Tibial artery (tissue), 4 donors: ENCODE measurements at regions not wholly inside any gene's neighbourhood (a gene's known extent, or its start where the extent isn't known, plus 50 kb on each side); places are given as distances from the start of the nearest gene placed in this dataset.

Experiments
- DNase-seq, 2 donors: peaks; one replicate each; pipeline ENCODE4 v3.0.0-alpha.2; 2019
- H3K27ac ChIP-seq, 2 donors: fragments of 200-600 bp; sonication (generic) in 1 of 2; 1 replicate in 1 of 2; 2 replicates in 1 of 2; pipeline ENCODE4 v1.5.1; 2018 to 2019; ENCODE audit warnings: mild to moderate bottlenecking in 1 of 2
- H3K27me3 ChIP-seq, 2 donors: fragments of 200-600 bp; sonication (generic) in 1 of 2; one replicate each; pipeline versions ENCODE4 v1.5.1 to v1.6.0; 2016 to 2019
- H3K36me3 ChIP-seq, 3 donors: fragments of 200-600 bp; sonication (generic) in 2 of 3; one replicate each; pipeline ENCODE4 v1.5.1; 2016 to 2019; ENCODE audit warnings: mild to moderate bottlenecking in 2 of 3
- H3K4me1 ChIP-seq, 4 donors: fragments of 200-600 bp; sonication (generic) in 2 of 4; 1 replicate in 3 of 4; 2 replicates in 1 of 4; pipeline ENCODE4 v1.5.1; 2016 to 2019
- H3K4me3 ChIP-seq, 2 donors: fragments of 200-600 bp; sonication (generic) in 1 of 2; 1 replicate in 1 of 2; 2 replicates in 1 of 2; pipeline ENCODE4 v1.5.1; 2018 to 2019; ENCODE audit warnings: mild to moderate bottlenecking in 2 of 2
- H3K9me3 ChIP-seq, 3 donors: fragments of 200-600 bp; sonication (generic) in 1 of 3; one replicate each; pipeline ENCODE4 v1.5.1; 2016 to 2019
- CTCF ChIP-seq, 2 experiments: fragments of 200-600 bp in 1 of 2; fragments of 450-650 bp in 1 of 2; IDR thresholded peaks; one replicate each; pipeline ENCODE4 v1.5.1; 2017 to 2019; ENCODE audit warnings: antibody characterized with exemption in 2 of 2, mild to moderate bottlenecking in 1 of 2, moderate library complexity in 1 of 2
- intact Hi-C: fragments of 100-400 bp; cut with DNase I; formaldehyde crosslinking; loops from one replicate; pipeline ENCODE4 v1.15.0; 2023; ENCODE audit warnings: low total_unique reads

- TF ChIP-seq CTCF (IDR thresholded peaks at IDR 0.05), result no peak
- DNase-seq, result no peak
- intact Hi-C loops, result no loop called here
- no peaks in the 10 kb centered on the region for H3K36me3 ChIP-seq
- no peaks in the 10 kb centered on the region for H3K27me3 ChIP-seq
- H3K4me1 ChIP-seq, result no peaks in the 10 kb centered on the region
- H3K9me3 ChIP-seq, result no peaks in the 10 kb centered on the region
- no peak overlapping the region for H3K4me3 ChIP-seq
- H3K27ac ChIP-seq, result no peak overlapping the region
Measured at GRCh38 chr4:31125061-31125460, 404.9 kb downstream of the PCDH7 start.

GRCh38 chr4:31125496-31125895, 405.3 kb downstream of the PCDH7 start:
- H3K4me1 ChIP-seq, result no peaks in the 10 kb centered on the region
- TF ChIP-seq CTCF (IDR thresholded peaks at IDR 0.05), result no peak
- DNase-seq, result no peak
- no peaks in the 10 kb centered on the region for H3K9me3 ChIP-seq
- no peaks in the 10 kb centered on the region for H3K36me3 ChIP-seq
- H3K27me3 ChIP-seq, result no peaks in the 10 kb centered on the region
- intact Hi-C loops, result no loop called here
- H3K27ac ChIP-seq, result no peak overlapping the region
- H3K4me3 ChIP-seq, result no peak overlapping the region

- Histone ChIP-seq H3K4me1 (no peaks in the 10 kb centered on the region), H3K27ac (no peak overlapping the region), H3K36me3 (no peaks in the 10 kb centered on the region), H3K4me3 (no peak overlapping the region), H3K27me3 (no peaks in the 10 kb centered on the region), H3K9me3 (no peaks in the 10 kb centered on the region)
- DNase-seq, result no peak
- no peak for TF ChIP-seq CTCF (IDR thresholded peaks at IDR 0.05)
- intact Hi-C loops, result no loop called here
Measured at GRCh38 chr4:31126881-31127398, 406.8 kb downstream of the PCDH7 start.

GRCh38 chr4:31130930-31131329, 410.8 kb downstream of the PCDH7 start:
- H3K4me1 ChIP-seq, result no peaks in the 10 kb centered on the region
- intact Hi-C loops, result no loop called here

GRCh38 chr4:31134720-31135119, 414.6 kb downstream of the PCDH7 start:
- H3K4me3 ChIP-seq, result no peak overlapping the region
- no peak overlapping the region for H3K27ac ChIP-seq
- no peaks in the 10 kb centered on the region for H3K36me3 ChIP-seq
- no peak for DNase-seq
- H3K27me3 ChIP-seq, result no peaks in the 10 kb centered on the region
- H3K9me3 ChIP-seq, result no peaks in the 10 kb centered on the region
- peaks cover 0 to 20% (median 3%) of the 10 kb centered on the region in 4 donors for H3K4me1 ChIP-seq
- intact Hi-C loops, result no loop called here
- no peak for TF ChIP-seq CTCF (IDR thresholded peaks at IDR 0.05)

More at GRCh38 chr4:31130930-31131329, 410.8 kb downstream of the PCDH7 start:
- TF ChIP-seq CTCF (IDR thresholded peaks at IDR 0.05), result no peak
- Histone ChIP-seq H3K9me3 (no peaks in the 10 kb centered on the region), H3K27me3 (no peaks in the 10 kb centered on the region), H3K27ac (no peak overlapping the region), H3K4me3 (no peak overlapping the region), H3K36me3 (no peaks in the 10 kb centered on the region)
- no peak for DNase-seq

GRCh38 chr4:31139767-31140166, 419.6 kb downstream of the PCDH7 start:
- Histone ChIP-seq H3K27me3 (no peaks in the 10 kb centered on the region), H3K27ac (no peak overlapping the region), H3K36me3 (peaks cover 0 to 19% (median 15%) of the 10 kb centered on the region in 3 donors), H3K4me3 (no peak overlapping the region), H3K9me3 (no peaks in the 10 kb centered on the region), H3K4me1 (peaks cover 0 to 20% (median 3%) of the 10 kb centered on the region in 4 donors)
- no peak for TF ChIP-seq CTCF (IDR thresholded peaks at IDR 0.05)
- intact Hi-C loops, result no loop called here
- DNase-seq, result no peak
